ENCODE measurements at regions not wholly inside any gene's neighbourhood (a gene's known extent, or its start where the extent isn't known, plus 50 kb on each side); places are given as distances from the start of the nearest gene placed in this dataset.

DNA sequence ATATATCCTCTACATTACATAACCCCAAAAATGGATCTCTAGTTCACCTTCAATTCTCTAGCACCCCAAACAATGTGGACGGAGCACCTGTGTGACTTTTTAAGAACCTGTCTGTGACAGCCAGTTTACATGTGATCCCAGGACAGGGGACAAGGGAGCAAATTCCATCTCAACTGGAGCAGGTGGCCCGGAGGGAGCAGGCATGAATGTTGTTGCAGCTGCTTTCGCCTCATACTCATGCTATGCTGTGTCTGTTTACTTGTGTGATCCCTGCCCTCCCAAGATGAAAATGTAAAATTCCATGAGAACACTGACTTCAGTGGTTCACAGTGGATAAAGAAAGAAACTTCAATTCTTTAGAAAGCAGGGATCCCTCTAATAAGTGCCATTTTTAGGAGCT is 600.3 kb downstream of the CDH26 start:
- DNase-seq (ENCODE audit: low read depth in 1 of 2, low spot score in 1 of 2), result no peak

DNA sequence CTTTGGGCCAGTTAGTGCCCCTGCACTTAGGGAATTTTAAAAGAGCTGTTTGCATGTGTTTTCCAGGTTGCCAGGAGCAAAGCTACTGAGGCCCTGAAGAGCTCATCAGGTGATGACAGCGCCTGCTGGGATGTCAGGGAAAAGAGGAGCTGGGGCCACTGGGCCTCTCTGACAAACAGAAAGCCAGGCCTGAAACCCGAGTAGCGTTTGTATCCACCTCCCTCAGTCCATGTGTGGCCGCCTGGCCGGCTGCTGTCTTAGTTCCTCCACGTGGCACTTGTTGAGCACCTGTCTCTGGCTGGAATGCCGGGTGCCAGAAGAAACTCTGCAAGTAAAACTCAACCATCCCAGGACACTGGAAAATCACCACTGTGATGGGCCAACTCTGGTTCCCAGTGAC is 601.2 kb downstream of the CDH26 start:
- DNase-seq (ENCODE audit: low read depth in 1 of 2, low spot score in 1 of 2), result no peak

DNA sequence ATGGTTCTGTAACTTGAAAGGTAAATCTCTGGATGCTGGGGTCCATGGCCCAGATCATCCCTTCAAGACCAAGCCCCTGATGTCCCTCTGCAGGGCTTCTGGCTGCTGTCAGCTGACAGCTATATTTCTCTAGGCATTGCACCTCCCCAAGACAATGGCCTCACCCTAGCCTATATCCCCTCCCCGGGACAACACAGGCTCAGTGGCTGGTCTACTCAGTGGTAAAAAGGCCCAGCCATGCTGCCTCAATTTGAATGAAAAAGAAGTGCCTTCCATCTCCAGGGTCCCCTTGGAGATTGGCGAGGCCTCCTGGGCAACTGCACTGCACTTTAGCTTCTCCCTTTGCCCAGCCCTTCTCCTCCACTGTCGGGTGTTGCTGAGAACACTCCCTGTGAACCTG is 602.8 kb downstream of the CDH26 start:
- no peak for DNase-seq (ENCODE audit: low read depth in 1 of 2, low spot score in 1 of 2)

DNA sequence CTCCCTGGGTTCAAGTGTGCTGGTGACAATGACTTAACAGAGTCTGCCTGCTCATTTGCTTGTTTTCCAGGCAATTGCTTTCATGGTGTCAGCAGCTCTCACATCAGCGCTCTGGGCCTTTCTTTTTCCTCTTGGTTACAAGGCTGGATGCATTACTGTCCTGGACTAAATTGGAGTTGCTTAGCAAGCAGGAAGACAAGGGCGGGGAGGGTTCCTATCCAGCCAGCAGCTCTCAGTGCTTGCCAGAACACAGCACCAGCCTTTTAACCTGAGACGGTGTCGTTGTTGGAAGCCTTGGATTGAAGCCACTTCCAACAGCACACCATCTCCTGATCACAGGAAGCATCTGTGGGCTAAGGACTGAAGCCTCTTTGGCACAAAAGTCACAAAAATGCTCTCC is 606.9 kb downstream of the CDH26 start:
- no peak for DNase-seq (ENCODE audit: low read depth in 1 of 2, low spot score in 1 of 2)

DNA sequence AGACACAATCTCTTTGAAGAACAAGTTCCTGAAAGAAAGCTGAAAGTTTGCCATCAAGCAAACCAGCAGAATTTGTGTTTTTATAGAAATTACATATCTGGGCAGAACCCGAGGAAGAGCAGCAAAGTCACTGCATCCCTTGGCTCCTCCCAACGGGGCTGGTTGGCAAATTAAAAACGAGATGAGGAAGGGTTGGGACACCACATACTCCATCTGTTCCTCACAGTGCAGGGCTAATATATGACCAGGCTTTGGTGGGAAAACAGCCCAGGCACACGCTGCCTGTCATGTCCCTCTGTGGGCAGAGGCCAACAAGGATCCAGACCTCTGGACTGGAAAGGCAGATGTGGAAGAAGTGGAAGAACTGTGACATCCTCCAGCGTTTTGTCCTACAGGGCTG is 607.3 kb downstream of the CDH26 start:
- no peak for DNase-seq (ENCODE audit: low read depth in 1 of 2, low spot score in 1 of 2)

DNA sequence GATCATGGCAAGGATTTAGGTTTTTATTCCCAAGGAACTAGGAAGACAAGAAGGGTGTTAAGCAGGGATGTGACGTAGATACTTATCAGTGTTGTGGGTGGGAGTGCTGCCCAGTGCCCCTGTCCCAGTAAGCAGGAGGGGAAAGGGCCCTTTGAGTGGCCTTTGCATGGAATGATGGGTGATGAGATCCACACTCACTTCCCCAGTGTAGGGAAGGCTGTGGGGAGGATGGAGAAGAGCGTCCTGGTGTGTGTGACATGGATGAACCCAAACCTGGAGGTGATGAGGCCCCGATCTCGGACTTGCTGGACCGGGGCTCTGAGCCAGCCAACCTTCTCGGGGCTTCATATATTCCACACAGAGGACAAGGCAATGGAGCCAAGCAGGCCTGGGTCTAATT is 610.9 kb downstream of the CDH26 start:
- DNase-seq (ENCODE audit: low read depth in 1 of 2, low spot score in 1 of 2), result no peak

DNA sequence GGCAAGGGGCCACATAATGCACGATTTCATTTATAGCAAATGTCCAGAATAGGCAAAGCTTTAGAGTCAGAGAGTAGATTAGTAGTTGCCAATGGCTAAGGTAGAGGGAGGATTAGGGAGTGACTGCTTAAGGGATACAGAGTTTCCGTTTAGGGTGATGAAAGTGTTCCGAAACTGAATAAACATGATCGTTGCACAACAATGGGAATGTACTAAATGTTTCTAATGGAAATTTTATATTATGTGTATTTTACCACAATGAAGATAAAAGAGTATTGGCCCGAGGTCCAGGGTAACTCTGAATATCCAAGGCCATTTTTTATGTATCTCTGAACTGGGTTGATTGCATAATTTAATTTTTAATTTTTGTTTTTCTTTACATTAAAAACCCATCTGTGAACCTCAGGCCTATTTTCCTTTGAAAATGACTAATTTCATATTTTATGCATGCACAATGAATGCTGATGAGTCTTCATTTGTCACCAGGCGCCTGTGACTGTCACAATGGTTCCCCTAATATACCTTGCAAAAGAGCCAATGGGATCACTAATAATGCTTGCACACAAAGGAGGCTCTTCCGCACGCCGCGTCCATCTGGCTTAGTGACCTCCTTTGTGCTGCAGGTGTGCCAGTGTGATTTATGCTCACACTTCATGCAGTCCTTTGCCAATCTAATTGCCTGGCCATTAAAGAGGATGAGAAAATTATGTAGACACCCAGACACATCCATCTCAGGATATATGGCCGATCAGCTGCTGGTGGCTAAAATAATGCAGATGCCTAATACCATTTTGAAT is 612.5 kb downstream of the CDH26 start:
- DNase-seq (ENCODE audit: low read depth in 1 of 2, low spot score in 1 of 2), result no peak

DNA sequence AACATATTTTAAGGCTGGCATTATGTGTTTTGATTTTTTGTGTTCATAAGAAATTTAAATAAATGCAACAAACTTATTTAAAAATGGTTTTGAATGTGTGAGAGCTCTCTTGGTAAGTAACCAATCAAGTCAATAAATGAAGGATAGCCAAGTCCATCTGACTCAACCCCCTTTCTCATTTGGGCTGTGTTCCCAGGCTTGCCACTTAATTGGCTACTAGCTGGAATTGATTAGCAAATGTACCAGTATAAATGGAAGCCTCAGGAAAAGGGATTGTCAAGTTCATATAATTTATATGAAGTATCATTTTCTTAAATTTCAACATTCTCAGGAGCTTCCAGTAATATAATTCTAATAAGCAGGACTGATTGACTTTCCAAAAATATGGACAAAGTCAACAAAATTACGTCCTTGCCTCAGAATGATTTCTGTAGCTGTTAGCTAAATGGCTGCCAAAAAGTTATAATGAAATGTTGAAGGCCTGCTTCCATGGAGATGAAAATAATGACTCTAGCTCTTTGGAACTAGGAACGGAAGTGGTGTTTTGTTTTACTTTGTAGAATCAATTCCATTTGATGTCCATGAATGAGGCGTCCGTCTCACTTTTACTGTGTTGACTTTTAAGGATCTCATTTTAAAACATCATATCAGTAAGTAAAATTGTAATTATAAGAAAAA is 614.9 kb downstream of the CDH26 start:
- no peak for DNase-seq (ENCODE audit: low read depth in 1 of 2, low spot score in 1 of 2)

DNA sequence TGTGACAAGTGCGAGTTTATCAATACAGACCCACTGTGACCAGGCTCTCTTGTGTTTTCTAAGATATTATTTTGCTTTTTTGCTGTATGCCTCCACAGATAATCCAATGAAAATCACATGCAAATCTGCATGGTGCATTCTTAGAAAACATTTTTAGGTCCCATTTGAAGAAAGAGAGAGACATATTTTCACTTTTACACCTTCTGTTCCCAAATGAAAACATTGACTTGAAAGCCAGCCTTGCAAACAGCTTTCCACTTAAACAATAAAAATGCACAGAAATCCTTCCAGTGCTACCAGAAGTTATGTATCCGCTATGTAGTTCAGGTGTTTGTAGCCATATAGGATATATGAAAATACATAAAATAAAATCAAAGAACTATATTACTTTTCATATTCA is 618.0 kb downstream of the CDH26 start:
- DNase-seq (ENCODE audit: low read depth in 1 of 2, low spot score in 1 of 2), result no peak

DNA sequence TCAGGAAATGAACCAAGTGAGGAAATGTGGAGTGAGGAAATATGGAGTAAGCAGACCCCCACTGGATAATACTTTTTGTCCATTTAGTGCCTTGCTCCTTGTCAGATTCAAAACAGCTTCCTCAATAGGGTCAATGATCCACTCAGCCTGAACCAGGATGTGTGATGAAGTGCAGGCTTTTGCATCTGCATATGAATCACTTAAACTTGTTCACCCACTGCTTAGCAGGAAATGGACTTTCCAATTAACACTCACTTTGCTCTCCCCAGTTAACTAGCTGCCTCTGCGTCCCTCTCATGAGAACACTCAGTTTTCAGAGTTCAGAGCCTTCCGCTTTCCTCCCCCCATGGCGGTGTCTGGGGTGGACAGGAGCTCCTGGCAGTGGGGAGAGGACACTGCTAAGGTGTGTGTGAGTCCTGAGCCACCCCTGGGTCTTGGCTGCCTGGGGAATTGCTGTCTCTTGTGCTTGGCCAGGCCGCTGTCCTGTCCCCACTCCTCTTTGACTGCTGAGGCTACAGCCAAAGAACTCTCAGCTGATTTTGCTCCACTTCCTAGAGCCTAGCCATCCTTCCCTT is 621.8 kb downstream of the CDH26 start:
- DNase-seq (ENCODE audit: low read depth in 1 of 2, low spot score in 1 of 2), result no peak

DNA sequence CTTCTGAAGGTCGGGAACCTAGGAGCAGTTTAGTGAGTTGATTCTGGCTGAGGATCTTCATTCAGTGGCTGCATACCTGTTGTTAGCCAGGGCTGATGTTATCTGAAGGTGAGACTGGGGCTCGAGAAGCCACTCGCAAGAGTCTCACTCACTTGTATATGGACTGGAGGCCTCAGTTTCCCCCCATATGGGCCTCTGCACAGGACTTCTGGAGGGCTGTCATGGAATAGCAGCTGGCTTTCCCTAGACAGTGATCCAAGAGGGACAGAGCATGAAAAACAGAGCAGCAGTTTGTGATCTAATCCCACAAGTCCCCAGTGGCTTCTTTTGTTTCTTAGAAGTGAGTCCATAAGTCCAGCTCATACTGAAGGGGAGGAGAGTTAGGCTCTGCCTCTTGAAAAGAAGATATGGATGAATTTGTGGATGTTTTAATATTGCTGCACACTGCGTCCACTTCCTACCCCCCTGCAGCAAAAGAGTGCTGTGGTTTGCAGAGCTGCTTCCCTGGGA is 623.4 kb downstream of the CDH26 start:
- no peak for DNase-seq (ENCODE audit: low read depth in 1 of 2, low spot score in 1 of 2)

DNA sequence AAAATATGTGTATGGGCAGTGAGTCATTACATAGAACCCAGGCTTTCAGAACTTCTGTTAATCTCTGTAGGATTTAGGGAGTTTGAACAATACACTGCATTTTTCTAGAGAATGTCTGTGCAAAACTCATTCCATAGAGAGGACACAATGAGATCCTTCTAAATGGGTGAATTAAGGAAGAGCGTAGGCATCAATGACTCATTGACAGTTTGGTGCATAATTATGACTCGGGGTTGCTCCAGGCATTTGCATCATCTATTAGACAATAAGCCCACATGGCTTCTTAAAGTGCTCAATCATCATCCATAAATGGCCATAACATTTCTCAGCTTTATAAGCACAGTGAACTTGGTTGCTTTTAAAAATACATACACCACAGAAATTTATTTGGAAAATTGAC is 625.5 kb downstream of the CDH26 start:
- DNase-seq (ENCODE audit: low read depth in 1 of 2, low spot score in 1 of 2), result no peak

DNA sequence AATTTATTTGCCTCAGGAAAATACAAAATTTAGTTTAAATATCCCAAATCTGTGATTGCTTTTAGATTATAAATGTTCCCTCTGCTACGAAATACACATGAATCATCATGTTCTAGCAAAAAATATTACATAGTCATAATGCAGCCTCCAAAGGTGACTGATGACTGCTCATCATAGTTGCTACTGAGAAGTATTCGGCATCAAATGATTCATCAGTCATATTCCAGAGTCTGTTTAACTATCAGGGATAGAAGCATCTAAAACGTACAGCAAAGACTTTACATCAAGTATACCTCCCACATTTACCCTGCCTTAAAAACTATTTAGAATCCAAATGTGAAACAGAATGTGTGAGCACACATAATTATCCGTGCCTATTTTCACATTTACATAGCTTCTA is 626.0 kb downstream of the CDH26 start:
- DNase-seq (ENCODE audit: low read depth in 1 of 2, low spot score in 1 of 2), result no peak

DNA sequence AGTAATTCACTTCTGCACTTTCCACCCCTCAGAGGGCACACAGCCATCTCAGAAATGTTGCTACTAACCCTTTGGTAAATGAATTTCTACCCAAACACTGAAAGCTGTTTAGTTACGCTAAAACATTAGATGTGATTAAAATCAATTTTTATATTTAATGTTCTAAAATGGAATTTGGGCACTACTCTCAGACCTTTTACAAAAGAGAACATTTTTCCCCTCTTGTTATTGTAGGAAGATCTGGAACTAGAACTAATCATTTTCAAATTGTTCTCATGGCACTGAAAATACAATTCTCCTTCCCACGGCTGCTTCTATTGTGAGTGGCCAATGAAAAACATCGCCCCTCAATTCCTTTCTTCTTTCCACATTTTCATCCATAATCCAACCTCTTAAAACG is 627.4 kb downstream of the CDH26 start:
- DNase-seq (ENCODE audit: low read depth in 1 of 2, low spot score in 1 of 2), result no peak

DNA sequence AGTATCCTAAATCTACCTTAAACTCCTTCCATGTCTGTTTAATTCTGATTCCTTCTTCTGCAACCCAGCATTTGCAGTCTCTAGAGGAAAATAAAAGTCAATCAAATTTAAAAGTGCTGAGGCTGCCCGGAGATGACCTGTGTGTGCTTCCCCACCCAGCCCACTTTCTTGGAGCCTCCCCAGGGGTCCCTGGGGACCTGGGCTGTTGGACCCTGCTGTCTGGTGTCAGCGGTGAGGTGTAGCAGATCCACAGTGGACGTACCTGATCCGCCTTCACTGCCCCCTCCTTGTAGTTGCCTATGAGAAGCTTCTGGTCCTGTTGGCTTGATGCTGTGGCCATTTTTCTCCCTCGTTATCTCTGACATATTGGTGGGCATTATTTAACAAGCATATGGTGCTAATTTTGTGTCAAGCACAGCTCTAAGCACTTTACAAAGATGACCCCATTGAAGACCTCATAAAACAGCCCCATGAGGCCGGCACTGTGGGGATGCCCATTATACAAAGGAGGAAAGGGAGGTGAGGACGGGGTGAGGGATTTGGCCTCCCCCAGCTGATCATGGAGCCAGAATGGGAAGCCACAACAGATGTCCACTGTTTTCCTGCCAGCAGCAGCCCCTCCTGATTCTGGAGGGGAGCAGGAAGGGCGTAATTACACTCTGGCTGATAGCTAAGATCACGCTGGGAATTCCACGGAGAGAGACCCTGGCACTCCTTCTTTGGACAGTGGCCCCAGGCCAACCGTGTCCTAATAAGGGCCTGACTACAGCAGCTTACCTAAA is 628.2 kb downstream of the CDH26 start:
- no peak for DNase-seq (ENCODE audit: low read depth in 1 of 2, low spot score in 1 of 2)

DNA sequence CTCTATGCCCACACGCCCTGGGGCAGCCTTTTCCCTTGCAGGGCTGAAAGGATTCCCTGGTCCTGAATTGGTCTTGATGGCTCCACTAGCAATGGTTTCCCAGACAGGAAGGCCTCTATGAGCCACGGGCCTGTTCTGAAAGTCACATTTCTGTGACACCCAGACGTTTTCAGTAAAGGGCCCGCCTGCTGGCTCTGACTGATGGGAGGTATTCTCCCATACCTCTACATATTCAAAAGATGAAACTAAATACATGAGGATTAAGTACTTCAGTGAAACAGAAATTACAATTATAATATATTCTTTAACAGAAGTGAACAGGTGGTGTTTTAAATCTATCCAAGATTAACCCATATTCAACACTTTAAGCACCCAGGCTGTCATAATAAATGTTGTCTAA is 629.8 kb downstream of the CDH26 start:
- DNase-seq (ENCODE audit: low read depth in 1 of 2, low spot score in 1 of 2), result no peak

DNA sequence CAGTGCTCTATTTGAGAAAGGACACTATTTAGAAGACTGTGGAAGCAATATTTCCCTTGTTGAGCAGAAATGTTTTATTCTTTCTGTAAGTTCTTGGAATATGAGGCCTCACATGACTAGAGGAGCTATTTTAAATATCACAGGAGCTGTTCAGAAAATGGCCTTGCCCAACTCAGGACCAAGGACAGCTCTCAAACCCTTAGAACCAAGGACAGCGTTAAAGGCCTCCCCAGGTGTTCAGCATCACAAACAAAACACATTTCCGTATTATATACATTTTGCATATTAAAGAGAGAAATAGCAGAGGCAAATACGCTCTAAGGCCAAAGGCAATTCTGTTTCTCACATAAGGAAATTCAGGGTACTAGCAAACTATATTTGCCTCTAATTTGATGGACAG is 631.4 kb downstream of the CDH26 start:
- no peak for DNase-seq (ENCODE audit: low read depth in 1 of 2, low spot score in 1 of 2)

DNA sequence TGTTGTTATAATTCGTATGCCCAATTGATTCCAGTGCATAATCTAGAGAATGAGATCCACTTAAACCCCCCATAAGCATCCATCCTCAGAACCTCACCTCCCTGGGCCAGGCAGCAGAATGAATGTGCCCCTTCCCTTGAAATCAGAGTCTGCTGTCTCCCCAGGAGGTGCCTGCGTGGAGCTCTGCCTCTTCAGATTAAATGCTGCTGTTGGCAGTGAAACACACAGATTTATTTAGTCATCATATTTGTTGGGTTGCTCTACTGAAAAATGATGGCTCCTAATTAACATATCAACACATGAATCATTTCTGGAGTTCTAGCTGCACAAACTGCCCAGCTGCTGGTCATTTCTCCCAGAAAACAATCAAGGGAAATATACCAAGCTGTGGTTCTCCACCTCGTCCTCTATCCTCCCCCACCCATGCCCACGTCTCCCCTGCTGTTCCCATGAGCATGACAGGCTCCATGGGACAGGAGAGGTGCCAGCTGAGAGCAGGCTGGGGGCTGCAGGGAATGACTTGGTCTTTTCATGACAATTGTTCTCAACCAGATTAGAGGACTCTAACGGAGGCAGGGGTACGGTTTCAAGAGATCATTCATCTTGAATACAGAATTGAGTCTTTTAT is 633.1 kb downstream of the CDH26 start:
- no peak for DNase-seq (ENCODE audit: low read depth in 1 of 2, low spot score in 1 of 2)

DNA sequence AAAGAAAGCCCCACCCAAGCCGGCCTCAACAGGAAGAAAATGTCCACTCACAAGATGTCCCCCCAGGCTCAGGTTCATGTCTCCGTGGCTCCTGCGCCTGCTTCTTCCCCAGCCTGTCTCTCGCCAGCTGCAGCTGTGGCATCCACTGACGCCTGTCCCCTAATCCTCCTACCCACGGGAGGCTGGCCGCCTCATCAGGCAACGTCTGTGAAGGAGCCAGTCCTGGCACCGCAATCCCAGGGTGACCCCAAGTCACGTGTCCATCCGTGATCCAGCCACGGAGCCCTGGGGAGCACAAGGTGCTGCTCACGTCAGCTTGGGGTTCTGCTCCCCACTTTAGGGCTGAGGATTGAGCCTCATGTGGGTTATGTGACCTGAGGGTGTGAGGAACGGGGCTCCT is 640.3 kb downstream of the CDH26 start:
- DNase-seq (ENCODE audit: low read depth in 1 of 2, low spot score in 1 of 2), result no peak

DNA sequence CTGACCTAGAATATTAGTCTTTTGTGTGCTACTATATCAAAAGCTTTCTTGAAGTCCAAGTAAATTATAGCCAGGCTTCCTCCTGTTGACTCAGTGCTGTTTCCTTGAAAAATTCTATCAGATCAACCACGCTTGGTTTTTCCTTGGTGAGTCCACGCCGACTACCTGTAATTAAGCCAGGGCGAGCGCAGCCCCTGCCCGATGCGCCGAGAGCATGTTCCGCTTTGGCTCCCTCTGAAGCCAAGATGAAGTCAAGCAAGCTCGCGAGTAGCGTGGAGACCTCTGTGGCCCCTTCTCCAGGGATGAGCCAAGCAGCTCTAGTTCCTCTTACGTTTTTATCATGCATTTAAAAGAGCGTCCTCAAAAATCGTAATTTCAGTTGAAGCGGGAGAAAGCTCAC is 641.2 kb downstream of the CDH26 start:
- no peak for DNase-seq (ENCODE audit: low read depth in 1 of 2, low spot score in 1 of 2)

DNA sequence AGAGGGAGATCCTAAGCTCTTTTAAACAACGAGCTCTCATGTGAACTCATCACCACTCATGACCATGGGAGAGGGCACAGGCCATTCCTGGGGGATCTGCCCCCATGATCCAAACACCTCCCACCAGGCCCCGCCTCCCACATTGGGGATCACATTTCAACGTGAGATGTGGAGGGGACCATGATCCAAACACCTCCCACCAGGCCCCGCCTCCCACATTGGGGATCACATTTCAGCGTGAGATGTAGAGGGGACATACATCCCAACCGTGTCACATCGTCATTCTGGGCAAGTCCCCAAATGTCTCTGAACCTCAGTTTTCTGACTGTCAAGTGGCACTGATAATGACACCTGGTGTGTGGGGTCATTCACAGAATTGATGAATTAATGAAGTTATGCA is 641.8 kb downstream of the CDH26 start:
- DNase-seq (ENCODE audit: low read depth in 1 of 2, low spot score in 1 of 2), result no peak

Measured in activated CD4-positive, alpha-beta T cell treated with anti-CD3 and anti-CD28 coated beads, Interleukin-2, amount 50 U/mL, for 24 hours (primary cell).